ENCODE measurements at regions not wholly inside any gene's neighbourhood (a gene's known extent, or its start where the extent isn't known, plus 50 kb on each side); places are given as distances from the start of the nearest gene placed in this dataset.

DNA sequence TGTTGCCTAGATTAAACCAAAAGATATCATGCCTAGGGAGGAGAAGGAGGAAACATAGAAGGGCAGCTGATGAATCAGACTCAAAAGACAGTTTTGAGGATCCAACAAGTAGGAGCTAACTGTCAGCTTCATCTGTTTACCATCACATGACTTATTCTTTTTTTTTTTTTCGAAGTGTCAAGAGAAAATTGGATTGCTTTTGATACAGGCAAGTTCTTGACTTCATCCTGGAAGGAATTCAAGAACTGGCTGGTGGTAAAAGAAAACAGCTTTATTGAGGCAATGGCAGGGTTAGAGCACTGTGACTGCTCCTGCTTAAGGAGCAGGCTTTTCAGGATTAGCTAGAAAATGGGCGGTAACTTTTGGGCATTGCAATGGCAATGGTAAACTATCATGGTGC is 227.5 kb upstream of the KCNMB2 start:
- no peaks in the 10 kb centered on the region for H3K9me3 Mint-ChIP-seq
- no peak overlapping the region for H3K4me3 Mint-ChIP-seq
- H3K27me3 Mint-ChIP-seq (ENCODE audit: low read depth) = no peaks in the 10 kb centered on the region
- H3K4me1 Mint-ChIP-seq (ENCODE audit: low read depth) = no peaks in the 10 kb centered on the region
- H3K36me3 Mint-ChIP-seq (ENCODE audit: low read depth) = no peaks in the 10 kb centered on the region
- no peak overlapping the region for H3K27ac Mint-ChIP-seq

GRCh38 chr3:178310949-178311348 is 225.3 kb upstream of the KCNMB2 start:
- no peak overlapping the region for H3K27ac Mint-ChIP-seq
- no peaks in the 10 kb centered on the region for H3K9me3 Mint-ChIP-seq
- H3K27me3 Mint-ChIP-seq (ENCODE audit: low read depth) = no peaks in the 10 kb centered on the region
- no peak overlapping the region for H3K4me3 Mint-ChIP-seq
- no peaks in the 10 kb centered on the region for H3K36me3 Mint-ChIP-seq (ENCODE audit: low read depth)
- no peaks in the 10 kb centered on the region for H3K4me1 Mint-ChIP-seq (ENCODE audit: low read depth)

DNA sequence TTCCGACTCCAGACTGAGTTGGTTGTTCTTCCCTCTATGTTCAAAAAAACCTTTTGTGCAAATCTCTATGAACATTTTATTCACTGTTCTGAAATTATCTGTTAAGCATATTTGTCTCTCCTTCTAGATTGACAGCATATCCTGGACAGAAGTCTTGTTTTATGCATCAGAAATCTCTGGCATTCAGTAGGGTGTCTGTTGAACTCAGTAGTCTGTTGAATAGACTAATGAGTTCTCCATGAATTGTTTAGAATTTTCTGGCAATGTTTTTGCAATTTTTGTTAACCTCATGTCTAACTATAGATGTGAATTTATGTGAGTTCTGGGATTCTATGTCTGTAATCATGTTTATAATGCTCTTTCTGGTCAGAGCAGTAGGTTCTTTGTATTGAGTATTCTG is 222.5 kb upstream of the KCNMB2 start:
- Mint-ChIP-seq H3K27ac (no peak overlapping the region), H3K27me3 (ENCODE audit: low read depth) (no peaks in the 10 kb centered on the region), H3K36me3 (ENCODE audit: low read depth) (no peaks in the 10 kb centered on the region), H3K9me3 (no peaks in the 10 kb centered on the region), H3K4me3 (no peak overlapping the region), H3K4me1 (ENCODE audit: low read depth) (no peaks in the 10 kb centered on the region)

- no peak overlapping the region for H3K4me3 Mint-ChIP-seq
- no peaks in the 10 kb centered on the region for H3K9me3 Mint-ChIP-seq
- H3K27ac Mint-ChIP-seq = no peak overlapping the region
- H3K36me3 Mint-ChIP-seq (ENCODE audit: low read depth) = no peaks in the 10 kb centered on the region
- no peaks in the 10 kb centered on the region for H3K4me1 Mint-ChIP-seq (ENCODE audit: low read depth)
- H3K27me3 Mint-ChIP-seq (ENCODE audit: low read depth) = no peaks in the 10 kb centered on the region
Measured at GRCh38 chr3:178318340-178318739, 217.9 kb upstream of the KCNMB2 start.

- Mint-ChIP-seq H3K36me3 (ENCODE audit: low read depth) (no peaks in the 10 kb centered on the region), H3K27me3 (ENCODE audit: low read depth) (no peaks in the 10 kb centered on the region), H3K4me3 (no peak overlapping the region), H3K9me3 (no peaks in the 10 kb centered on the region), H3K27ac (no peak overlapping the region), H3K4me1 (ENCODE audit: low read depth) (no peaks in the 10 kb centered on the region)
Measured at GRCh38 chr3:178318941-178319816, 217.1 kb upstream of the KCNMB2 start.

DNA sequence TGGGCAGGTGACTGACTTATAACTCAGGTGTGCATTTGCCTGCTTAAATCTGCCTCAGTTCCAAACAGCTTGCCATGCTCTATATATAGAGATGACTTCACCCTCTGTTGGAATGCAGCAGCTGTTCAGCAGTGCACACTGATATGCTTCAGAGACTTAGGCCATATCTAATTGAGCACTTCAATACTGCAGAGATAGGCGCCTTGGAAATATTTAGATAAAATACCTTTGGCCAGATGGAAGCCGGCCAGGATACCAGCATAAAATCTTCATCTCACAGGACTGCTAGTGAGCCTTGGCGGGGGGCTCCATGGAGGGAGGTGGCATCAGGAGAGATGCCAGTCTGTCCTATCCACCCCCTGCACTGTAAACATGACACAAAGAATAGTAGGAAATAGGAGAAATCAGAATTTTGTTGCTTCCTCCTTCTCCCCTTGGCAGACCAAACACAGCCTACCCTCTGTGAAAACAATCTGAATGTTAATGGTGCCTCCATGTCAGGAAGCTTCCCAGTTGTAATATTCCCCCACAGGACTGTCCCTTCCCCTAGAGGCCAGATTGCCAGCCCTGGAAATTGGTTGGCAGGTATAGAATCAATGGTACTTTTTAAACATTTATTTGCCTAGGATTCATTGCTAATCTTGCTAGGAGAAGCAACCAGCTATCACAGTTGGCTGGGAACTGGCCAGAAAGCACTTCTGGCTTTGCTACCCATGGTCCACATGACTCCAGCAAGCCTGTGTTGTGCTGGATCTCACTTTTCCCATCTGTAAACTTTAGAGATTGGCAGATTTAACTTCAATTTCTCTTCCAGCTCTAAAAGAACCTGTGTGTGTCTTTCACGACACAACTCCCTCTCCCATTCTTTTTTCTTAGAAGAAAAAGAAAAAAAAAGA is 215.5 kb upstream of the KCNMB2 start:
- Mint-ChIP-seq H3K4me1 (ENCODE audit: low read depth) (no peaks in the 10 kb centered on the region), H3K36me3 (ENCODE audit: low read depth) (no peaks in the 10 kb centered on the region), H3K9me3 (no peaks in the 10 kb centered on the region), H3K27ac (no peak overlapping the region), H3K4me3 (no peak overlapping the region), H3K27me3 (ENCODE audit: low read depth) (no peaks in the 10 kb centered on the region)

DNA sequence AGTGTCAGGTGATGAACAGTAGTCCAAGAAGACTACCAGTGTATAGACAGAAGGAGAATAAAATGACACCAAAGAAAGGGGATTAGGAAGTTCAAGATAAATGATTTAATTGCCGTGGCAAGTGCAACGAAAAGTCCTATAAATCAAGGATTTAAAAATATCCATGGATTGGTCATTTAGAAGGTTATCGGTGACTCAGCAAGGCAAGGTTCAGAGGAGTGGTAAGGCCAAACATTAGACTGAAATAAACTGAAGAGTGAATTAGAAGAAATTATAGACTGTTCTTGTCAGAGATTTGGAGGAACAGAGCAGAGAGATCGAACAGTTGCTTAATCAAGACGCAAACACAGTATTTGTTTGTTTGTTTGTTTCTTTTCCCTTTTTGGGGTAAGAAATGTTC is 211.9 kb upstream of the KCNMB2 start:
- no peaks in the 10 kb centered on the region for H3K36me3 Mint-ChIP-seq (ENCODE audit: low read depth)
- no peaks in the 10 kb centered on the region for H3K4me1 Mint-ChIP-seq (ENCODE audit: low read depth)
- no peaks in the 10 kb centered on the region for H3K27me3 Mint-ChIP-seq (ENCODE audit: low read depth)
- no peaks in the 10 kb centered on the region for H3K9me3 Mint-ChIP-seq
- H3K27ac Mint-ChIP-seq = no peak overlapping the region
- no peak overlapping the region for H3K4me3 Mint-ChIP-seq

GRCh38 chr3:178325330-178325729 is 210.9 kb upstream of the KCNMB2 start:
- Mint-ChIP-seq H3K9me3 (no peaks in the 10 kb centered on the region), H3K36me3 (ENCODE audit: low read depth) (no peaks in the 10 kb centered on the region), H3K27me3 (ENCODE audit: low read depth) (no peaks in the 10 kb centered on the region), H3K4me1 (ENCODE audit: low read depth) (no peaks in the 10 kb centered on the region), H3K27ac (no peak overlapping the region), H3K4me3 (no peak overlapping the region)

- Mint-ChIP-seq H3K9me3 (no peaks in the 10 kb centered on the region), H3K27me3 (ENCODE audit: low read depth) (no peaks in the 10 kb centered on the region), H3K36me3 (ENCODE audit: low read depth) (no peaks in the 10 kb centered on the region), H3K4me1 (ENCODE audit: low read depth) (no peaks in the 10 kb centered on the region), H3K4me3 (no peak overlapping the region), H3K27ac (no peak overlapping the region)
Measured at GRCh38 chr3:178329936-178330335, 206.3 kb upstream of the KCNMB2 start.

DNA sequence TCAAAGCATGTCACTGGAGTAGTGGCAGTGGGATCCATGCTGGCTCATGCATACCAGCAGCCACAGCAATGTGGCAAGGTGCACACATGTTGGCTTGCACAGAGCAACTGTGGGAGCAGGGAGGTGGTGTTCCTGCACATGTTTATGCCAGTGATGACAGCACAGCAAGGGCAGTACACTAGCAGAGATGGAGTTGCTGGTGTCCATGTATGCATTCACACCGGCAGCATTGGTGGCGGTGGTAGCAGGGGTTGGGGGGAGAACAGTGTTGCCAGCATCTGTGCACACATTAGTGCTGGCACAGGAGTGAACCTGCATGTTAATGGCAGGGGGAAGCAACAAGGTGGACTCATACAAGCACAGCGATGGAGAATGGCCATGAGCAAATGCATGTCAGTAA is 202.0 kb upstream of the KCNMB2 start:
- H3K27ac Mint-ChIP-seq = no peak overlapping the region
- no peaks in the 10 kb centered on the region for H3K36me3 Mint-ChIP-seq (ENCODE audit: low read depth)
- H3K4me1 Mint-ChIP-seq (ENCODE audit: low read depth) = no peaks in the 10 kb centered on the region
- no peak overlapping the region for H3K4me3 Mint-ChIP-seq
- H3K27me3 Mint-ChIP-seq (ENCODE audit: low read depth) = no peaks in the 10 kb centered on the region
- H3K9me3 Mint-ChIP-seq = no peaks in the 10 kb centered on the region

GRCh38 chr3:178336336-178336735 is 199.9 kb upstream of the KCNMB2 start:
- Mint-ChIP-seq H3K36me3 (ENCODE audit: low read depth) (no peaks in the 10 kb centered on the region), H3K27ac (no peak overlapping the region), H3K27me3 (ENCODE audit: low read depth) (no peaks in the 10 kb centered on the region), H3K4me3 (no peak overlapping the region), H3K4me1 (ENCODE audit: low read depth) (no peaks in the 10 kb centered on the region), H3K9me3 (no peaks in the 10 kb centered on the region)

GRCh38 chr3:178340506-178340905 is 195.7 kb upstream of the KCNMB2 start:
- no peaks in the 10 kb centered on the region for H3K36me3 Mint-ChIP-seq (ENCODE audit: low read depth)
- no peak overlapping the region for H3K27ac Mint-ChIP-seq
- no peak overlapping the region for H3K4me3 Mint-ChIP-seq
- H3K27me3 Mint-ChIP-seq (ENCODE audit: low read depth) = no peaks in the 10 kb centered on the region
- no peaks in the 10 kb centered on the region for H3K4me1 Mint-ChIP-seq (ENCODE audit: low read depth)
- H3K9me3 Mint-ChIP-seq = no peaks in the 10 kb centered on the region

GRCh38 chr3:178341636-178342035 is 194.6 kb upstream of the KCNMB2 start:
- Mint-ChIP-seq H3K27me3 (ENCODE audit: low read depth) (no peaks in the 10 kb centered on the region), H3K9me3 (no peaks in the 10 kb centered on the region), H3K4me1 (ENCODE audit: low read depth) (no peaks in the 10 kb centered on the region), H3K4me3 (no peak overlapping the region), H3K27ac (no peak overlapping the region), H3K36me3 (ENCODE audit: low read depth) (no peaks in the 10 kb centered on the region)

GRCh38 chr3:178342111-178342510 is 194.1 kb upstream of the KCNMB2 start:
- Mint-ChIP-seq H3K9me3 (no peaks in the 10 kb centered on the region), H3K4me1 (ENCODE audit: low read depth) (no peaks in the 10 kb centered on the region), H3K27me3 (ENCODE audit: low read depth) (no peaks in the 10 kb centered on the region), H3K36me3 (ENCODE audit: low read depth) (no peaks in the 10 kb centered on the region), H3K27ac (no peak overlapping the region), H3K4me3 (no peak overlapping the region)

DNA sequence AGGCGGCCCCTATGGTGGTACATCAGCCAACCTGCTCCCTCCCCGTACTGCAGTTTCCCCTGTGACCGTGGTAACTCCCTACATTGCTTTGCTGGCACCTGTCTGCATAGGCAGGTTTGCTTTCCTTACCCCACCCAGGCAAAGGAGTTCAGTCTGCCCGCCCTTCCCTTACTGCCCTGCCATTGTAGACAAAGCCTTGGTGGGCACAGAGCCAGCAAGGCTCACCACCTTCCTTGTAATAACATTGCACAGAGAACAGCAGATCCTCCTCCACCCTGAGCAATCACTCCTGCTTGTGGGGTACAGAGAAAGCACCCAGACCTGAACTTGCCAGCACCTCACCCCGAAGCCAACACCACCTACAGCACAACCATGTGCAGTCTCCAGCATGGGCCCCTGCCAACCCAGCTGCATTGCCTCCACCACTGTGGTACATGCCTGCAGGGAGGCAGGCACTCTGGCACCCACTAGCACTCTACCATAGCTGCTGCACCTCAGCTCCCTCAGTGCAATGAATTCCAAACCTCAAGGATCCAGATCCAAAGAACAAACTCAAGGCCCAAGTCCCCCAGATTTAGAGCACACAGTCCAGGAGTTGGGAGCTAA is 192.7 kb upstream of the KCNMB2 start:
- no peaks in the 10 kb centered on the region for H3K27me3 Mint-ChIP-seq (ENCODE audit: low read depth)
- H3K9me3 Mint-ChIP-seq = no peaks in the 10 kb centered on the region
- no peak overlapping the region for H3K27ac Mint-ChIP-seq
- no peak overlapping the region for H3K4me3 Mint-ChIP-seq
- H3K36me3 Mint-ChIP-seq (ENCODE audit: low read depth) = no peaks in the 10 kb centered on the region
- H3K4me1 Mint-ChIP-seq (ENCODE audit: low read depth) = no peaks in the 10 kb centered on the region
